AG08396 (cell line): ENCODE measurements at regions not wholly inside any gene's neighbourhood (a gene's known extent, or its start where the extent isn't known, plus 50 kb on each side); places are given as distances from the start of the nearest gene placed in this dataset.
A peak's percentile ranks its signal among the peaks of the same experiment; 100 is the strongest.
"Not testable (repeated sequence)": the region's sequence is repeated elsewhere in the genome, so short reads cannot be mapped to it uniquely, and the experiment has no call there.

Experiments
- DNase-seq: peaks from one replicate; pipeline ENCODE4 v3.0.0; 2012; ENCODE audit warnings: low spot score, mixed read lengths

DNA sequence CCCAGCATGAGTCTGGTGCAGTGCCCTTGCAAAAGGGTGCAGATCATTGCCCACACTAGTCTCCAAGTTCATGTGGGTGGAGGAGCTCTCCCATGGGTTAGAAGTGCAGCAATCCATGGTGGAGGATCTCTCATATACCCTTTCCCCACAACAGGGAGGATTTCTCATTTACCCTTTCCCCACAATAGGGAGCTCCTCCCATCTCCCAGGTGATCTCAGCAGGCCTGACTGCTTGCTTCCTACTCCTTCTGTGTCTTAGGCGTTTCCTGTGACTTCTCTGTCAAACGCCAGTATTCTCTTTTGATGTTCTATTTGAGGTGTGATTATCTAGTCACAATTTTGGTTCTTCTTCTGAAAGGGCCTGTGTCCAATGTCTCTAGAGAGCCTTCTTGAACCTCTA, 133.8 kb upstream of the RFX3 start:
- no peak for DNase-seq

DNA sequence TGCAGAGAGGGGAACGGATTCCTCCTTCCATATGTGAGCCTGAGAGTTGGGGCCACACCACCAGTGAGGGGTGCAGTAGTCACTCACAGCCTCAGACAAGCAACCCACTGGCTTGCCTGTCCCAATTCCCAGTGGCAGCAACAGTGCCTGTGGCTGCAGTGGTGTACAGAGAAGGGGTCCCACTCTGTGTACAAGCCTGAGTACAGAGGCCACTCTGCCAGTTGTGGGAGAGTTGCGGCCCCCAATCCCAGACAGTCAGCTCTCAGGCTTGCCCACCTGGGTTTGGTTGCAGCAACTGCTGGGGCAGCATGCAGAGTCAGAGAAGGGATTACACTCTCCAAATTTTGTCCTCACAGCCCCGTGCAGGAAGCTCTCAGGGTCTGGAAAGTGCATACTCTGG, 133.2 kb upstream of the RFX3 start:
- no peak for DNase-seq

DNA sequence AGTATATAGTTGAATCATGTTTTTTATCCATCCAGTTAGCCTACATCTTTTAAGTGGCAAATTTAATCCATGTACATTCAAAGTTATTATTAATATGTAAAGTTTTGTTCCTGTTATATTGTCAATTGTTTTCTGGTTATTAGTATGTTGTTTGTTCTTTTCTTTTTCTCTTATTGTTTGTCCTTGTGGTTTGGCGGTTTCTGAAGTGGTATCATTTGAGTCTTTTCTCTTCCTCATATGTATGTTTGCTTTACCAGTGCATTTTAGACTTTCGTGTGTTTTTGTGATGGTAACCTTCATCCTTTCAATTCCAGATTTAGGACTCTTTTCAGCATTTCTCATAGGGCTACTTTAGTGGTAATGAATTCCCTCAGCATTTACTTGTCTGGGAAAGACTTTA, 130.4 kb upstream of the RFX3 start:
- DNase-seq, result no peak

DNA sequence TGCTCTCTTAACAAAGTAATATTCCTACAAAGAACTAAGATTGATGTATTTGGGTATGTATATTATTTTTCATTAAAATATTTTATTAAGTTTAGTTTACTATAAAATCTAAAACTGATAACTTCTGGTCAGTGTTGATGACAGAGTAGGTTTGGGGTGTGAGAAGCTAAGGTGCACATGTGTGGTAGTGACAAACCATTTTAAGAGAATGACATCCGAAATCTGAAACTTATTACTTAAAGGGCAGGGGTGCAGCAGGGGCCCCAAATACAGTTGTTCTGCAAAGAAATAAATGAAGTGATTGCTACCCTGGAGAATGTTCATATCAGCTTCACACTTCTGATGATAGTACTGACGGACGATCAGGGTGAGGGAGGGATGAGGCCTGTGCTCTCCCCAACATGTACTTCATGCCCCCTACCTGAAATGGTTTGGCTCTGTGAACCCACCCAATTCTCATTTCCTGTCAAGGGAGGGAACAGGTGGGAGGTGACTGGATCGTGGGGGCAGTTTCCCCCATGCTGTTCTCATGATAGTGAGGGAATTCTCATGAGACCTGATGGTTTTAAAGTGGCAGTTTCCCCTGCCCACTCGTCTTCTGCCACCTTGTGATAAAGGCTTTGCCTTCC, 125.3 kb upstream of the RFX3 start:
- DNase-seq, result no peak

DNA sequence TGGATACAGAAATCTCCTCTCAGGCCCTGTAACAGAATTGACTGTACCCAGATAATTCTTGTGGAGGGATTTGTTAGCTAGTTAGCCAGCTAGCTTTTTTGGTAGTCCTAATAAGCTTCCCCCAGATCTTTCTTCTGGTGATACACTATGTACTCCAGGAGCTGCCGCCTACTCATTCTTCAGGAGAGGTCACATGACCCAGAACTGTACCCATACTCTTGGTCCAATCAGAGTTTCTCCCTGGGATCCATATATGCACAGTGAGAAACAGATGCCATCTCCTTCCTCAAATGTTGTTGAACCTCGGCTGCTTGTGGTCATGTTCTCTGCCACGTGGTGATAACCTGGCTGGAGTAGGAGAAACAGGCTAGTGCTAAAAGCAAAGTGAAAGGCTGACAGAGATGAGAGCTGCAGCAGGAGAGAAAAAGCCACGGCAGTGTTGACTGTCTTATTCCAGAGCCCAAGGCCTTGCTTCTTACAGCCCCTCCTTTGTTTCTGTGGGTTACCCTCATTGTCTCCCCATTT, 123.0 kb upstream of the RFX3 start:
- no peak for DNase-seq

DNA sequence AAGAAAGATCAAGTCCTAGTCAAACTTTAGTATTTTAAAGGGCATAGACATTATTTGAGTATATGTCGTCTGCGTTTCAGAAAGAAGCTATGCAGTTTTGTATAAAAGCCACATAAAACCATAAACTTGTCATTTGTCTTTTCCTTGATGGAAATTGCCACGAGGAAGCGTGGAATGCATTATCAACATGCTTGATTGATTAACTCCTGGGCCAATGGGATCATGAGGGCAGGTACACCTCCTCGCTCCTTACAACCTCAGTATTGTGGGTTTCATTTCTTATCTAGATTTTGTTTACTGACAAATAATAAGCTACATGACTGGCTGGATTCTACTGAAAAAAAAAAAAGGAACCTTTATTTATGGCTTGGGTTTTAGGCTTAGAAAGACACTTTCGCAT, 122.5 kb upstream of the RFX3 start:
- DNase-seq, result no peak

DNA sequence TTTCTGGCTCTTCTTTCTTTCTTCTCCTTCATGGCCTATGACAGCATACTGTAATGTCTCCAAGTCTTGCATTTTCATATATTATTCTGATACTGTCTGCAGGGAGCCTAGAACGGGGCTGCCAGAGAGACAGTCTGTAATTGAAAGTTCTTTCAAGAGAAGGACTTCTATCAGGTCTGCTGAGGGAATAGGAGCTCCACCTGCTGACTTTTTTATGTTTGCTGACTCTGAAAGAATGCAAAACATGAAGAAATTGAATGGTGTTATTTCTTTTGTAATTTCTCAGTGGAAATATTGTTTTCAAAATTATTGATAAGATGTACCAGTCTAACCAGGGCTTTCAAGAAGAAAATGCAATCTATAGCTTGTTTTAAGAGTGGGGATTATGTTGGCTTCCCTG, 121.9 kb upstream of the RFX3 start:
- no peak for DNase-seq

DNA sequence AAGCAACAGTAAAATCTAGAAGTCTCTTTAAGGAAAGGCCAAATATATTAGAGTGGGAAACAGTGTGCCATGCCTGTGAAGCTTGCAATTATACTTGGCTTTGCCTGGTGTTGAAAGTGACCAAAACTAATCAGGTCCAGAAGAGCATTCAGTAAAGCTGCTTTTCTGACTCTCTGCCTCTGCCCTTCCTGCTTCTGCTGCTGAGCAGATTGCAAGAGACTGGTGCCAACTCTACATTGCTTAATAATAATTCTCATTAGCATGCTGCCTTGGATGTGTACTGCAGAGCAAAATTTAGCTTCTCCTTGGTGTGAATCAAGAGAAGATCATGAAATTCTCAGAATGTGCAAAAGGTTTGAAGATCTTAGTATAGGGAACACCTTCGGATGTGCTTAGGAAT, 120.4 kb upstream of the RFX3 start:
- DNase-seq, result no peak

DNA sequence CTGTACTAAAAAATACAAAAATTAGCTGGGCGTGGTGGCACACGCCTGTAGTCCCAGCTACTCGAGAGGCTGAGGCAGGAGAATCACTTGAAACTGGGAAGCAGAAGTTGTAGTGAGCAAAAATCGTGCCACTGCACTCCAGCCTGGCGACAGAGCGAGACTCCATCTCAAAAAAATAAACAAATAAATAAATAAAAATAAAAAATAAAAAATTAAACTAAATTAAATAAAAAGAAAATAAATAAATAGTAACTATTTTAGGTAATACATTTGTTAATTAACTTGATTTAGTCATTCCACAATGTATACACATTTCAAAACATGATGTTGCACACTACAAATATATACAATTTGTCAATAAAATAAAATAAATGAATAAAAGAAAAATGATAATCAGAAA, 116.3 kb upstream of the RFX3 start:
- not testable (repeated sequence) for DNase-seq

DNA sequence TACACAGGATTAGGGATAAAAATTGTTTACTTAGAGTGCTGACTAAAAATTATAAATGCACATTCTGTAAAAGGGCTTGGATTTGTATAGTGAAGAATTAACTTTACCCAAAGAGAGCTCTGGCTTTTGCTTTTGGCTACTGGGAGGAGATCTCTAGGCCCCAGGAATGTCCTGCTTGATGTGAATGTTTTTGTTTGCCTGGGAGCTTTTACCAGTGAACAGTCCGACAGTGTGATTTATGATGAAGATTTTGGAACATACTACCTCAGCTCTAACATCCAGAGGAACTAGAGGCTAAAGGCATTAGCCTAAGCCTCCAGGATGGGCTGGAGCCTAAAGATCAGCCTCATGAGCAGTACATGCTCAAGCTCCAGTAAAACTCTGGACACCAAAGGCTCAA, 103.7 kb upstream of the RFX3 start:
- no peak for DNase-seq

DNA sequence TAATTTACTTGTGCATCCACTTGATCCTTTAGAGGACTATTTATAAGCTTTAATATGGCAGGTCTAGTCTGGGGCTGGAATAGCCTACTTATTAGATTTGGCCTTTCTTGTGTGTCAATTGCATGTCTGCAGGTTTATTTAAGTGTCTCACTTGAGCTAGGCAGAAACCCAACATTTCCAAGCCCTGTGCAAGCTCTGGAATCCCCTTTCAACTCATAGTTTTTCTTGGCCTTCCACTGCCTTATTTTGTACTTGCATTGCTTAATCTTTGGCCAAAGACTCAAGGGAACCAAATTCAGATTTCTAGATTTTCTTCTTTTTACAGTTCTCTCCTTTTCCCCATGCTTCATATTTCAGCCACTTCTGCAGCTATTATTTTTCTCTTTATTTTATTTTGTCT, 102.4 kb upstream of the RFX3 start:
- no peak for DNase-seq

DNA sequence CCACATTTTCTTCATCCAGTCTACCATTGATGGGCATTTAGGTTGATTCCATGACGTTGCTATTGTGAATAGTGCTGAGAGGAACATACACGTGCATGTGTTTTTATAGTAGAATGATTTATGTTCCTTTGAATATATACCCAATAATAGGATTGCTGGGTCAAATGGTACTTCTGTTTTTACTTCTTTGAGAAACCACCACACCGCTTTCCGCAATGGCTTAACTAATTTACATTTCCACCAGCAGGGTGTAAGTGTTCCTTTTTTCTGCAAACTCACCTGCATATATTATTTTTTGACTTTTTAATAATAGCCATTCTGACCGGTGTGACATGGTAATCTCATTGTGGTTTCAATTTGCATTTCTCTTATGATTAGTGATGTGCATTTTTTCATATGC, 82.2 kb upstream of the RFX3 start:
- no peak for DNase-seq

DNA sequence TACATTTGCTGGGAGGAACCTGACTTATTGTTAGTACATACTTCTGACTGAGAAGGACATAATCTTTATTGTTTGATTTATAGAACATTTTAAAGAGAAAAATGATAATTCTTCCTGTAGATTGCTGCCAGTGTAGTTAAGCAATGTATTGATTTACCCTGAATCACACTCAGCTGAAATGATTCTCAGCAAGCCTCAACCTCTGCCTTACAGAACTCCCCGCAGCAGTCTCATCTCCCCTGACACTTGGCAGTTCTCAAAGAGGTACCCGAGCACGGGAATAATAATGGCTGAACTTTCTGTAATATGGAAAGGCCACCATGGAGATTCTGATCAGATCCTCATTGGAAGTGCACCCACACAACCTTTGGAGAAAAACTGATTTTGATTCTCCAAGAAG, 74.9 kb upstream of the RFX3 start:
- no peak for DNase-seq

DNA sequence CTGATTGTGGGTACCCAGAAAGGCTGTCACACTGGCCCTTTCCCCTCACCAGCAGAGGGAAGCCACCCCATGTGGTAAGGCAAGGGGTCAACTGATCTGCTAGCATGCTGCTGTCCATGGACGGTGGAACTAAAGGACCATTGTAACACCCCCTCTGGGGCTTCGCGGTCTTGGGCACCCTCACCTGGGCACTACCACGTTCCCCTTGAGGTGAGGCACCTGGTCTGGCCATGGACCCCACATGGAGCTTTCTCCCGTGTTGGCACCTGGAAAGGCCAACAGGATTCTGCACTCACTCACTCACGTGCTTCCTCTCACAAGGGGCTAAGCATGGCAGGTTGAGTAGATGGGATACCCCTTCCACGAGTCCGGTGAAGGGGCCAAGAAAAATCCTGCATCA, 72.0 kb upstream of the RFX3 start:
- DNase-seq, result no peak

DNA sequence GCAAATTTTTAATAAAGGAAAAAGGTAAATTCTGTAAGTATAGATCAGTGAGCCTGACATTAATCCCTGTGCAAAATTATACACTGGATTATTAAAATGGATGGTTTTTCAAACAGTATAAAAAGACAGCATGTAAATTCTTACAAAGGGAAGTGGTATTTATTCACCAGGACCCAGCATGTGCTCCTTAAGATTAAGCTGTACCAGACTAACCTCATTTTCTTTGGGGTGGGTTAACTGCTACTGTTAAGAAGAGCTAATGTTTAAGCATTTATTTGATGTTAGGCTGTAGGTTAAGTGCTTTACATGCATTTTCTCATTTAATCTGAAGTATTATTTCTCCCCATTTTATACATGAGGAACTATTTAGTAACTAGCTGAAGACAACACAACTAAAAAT, 60.3 kb upstream of the RFX3 start:
- no peak for DNase-seq

DNA sequence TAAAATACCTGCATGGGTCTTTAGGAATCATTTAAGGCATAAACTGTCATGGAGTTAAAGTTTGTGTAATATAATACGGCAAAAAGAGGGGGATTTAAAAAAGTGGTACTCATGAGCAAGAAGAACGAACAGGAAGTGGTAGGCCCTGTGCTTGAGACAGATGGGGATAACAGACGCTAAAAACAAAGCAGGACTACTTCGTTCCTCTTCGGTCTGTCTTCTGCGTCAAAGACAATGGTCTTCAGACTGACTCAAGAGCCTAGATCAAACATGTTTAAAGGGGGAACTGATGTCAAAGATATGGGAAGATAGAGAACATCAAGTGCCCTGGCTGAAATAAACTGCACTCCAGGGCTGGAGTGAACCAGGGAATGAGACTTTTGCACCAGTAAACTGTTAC, 59.8 kb upstream of the RFX3 start:
- DNase-seq, result no peak

DNA sequence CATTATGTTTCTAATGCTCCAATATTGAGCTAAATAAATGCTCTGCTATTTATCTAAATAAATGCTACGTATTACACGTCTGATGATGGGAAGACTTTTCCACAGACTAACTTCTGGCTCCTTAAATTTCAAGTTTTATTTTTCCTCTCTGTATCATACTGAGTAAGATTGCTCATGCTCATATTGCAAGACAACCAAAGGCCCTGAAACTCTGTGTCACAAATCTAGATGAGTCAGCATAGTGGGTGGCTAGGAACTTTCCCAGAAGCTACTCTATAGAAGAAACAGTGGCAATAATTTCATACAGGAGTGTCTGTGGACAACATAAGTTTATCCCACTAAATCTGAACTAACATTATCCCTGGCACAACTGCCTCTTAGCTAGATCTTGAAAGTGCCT, 53.0 kb upstream of the RFX3 start:
- DNase-seq, result peak; percentile 43

DNA sequence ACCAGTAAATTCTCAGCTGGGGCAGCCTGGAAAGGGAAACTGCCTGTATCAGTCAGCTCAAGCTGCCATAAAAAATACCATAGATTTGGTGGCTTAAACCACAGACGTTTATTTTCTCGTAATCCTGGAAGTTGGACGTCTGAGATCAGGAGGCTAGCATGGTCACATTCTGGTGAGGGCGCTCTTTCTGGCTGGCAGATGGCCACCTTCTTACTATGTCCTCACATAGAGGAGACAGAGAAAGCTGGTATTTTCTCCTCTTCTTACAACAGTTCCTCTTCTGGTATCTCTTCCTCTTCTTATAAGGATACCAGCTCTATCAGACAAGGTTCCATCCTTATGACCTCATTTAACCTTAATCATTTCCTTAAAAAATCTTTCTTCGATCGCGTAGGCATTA, 50.5 kb upstream of the RFX3 start:
- DNase-seq, result no peak

DNA sequence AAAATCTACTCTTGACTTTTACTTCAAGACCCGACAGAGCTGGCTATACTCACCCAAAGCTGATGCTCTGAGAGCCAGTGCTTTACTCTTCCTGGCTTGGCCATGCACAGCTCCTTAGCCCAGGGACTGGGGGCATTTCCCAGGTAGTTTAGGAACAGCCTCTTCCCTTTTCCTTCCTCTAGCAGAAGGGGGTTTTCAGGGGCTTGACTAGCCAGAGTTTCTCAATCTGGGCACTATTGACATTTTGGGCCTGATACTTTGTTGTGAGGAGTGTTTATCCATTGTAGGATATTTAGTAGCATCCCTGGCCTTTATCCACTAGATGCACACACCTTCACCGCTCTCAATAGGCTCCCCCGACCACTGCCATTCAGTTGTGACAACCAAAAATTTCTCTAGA, 50.0 kb upstream of the RFX3 start:
- DNase-seq, result no peak
